GM23338 (cell line): ENCODE measurements at regions not wholly inside any gene's neighbourhood (a gene's known extent, or its start where the extent isn't known, plus 50 kb on each side); places are given as distances from the start of the nearest gene placed in this dataset.

ENCODE experiments used
- ATAC-seq: fragments of 200-7000 bp; cut with Tn5 transposase; 3 replicates; pipeline ENCODE4 v1.9.1; 2020
- DNase-seq: peaks from one replicate; pipeline ENCODE4 v3.0.0-alpha.2; 2015; ENCODE audit warnings: low spot score
- H2AFZ ChIP-seq: fragments of 200-600 bp; sonication (generic); 2 replicates; pipeline ENCODE4 v1.8.0; 2016; ENCODE audit warnings: antibody characterized with exemption, mild to moderate bottlenecking, moderate library complexity
- H3F3A ChIP-seq: fragments of 200-600 bp; sonication (generic); replicated peaks from 2 replicates; pipeline ENCODE4 v1.8.0; 2017; ENCODE audit warnings: antibody characterized with exemption, mixed run types, low read depth
- H3K27ac ChIP-seq: fragments of 200-600 bp; sonication (generic); 2 replicates; pipeline ENCODE4 v1.6.1; 2016; ENCODE audit warnings: low read depth
- H3K27me3 ChIP-seq: fragments of 200-600 bp; sonication (generic); 2 replicates; pipeline ENCODE4 v1.8.0; 2016; ENCODE audit warnings: mild to moderate bottlenecking, mixed run types, moderate library complexity; ENCODE audit not compliant: insufficient read depth
- H3K36me3 ChIP-seq: fragments of 200-600 bp; sonication (generic); 2 replicates; pipeline ENCODE4 v1.8.0; 2016; ENCODE audit warnings: mild to moderate bottlenecking; ENCODE audit not compliant: insufficient read depth
- H3K4me1 ChIP-seq: fragments of 200-600 bp; sonication (generic); 2 replicates; pipeline ENCODE4 v1.8.0; 2016; ENCODE audit warnings: mild to moderate bottlenecking, moderate library complexity; ENCODE audit not compliant: insufficient read depth
- H3K4me2 ChIP-seq: fragments of 200-600 bp; sonication (generic); 2 replicates; pipeline ENCODE4 v1.7.1; 2017; ENCODE audit warnings: mixed run types
- H3K4me3 ChIP-seq: fragments of 200-600 bp; sonication (generic); 2 replicates; pipeline ENCODE4 v1.6.1; 2016; ENCODE audit warnings: mixed run types
- H3K79me2 ChIP-seq: fragments of 200-600 bp; sonication (generic); replicated peaks from 2 replicates; pipeline ENCODE4 v1.8.0; 2017; ENCODE audit warnings: mild to moderate bottlenecking; ENCODE audit not compliant: insufficient read depth
- H3K9me2 ChIP-seq: fragments of 200-600 bp; sonication (generic); 2 replicates; pipeline ENCODE4 v1.8.0; 2017; ENCODE audit not compliant: insufficient read depth
- H4K20me1 ChIP-seq: fragments of 200-600 bp; sonication (generic); replicated peaks from 2 replicates; pipeline ENCODE4 v1.8.0; 2017; ENCODE audit warnings: mild to moderate bottlenecking; ENCODE audit not compliant: insufficient read depth
- H3K27ac Mint-ChIP-seq: 2 replicates; pipeline ENCODE4 v1.8.0; 2020; ENCODE audit warnings: inconsistent platforms, mild to moderate bottlenecking, moderate library complexity, mixed read lengths
- H3K27me3 Mint-ChIP-seq: 3 replicates; pipeline ENCODE4 v1.8.0; 2022; ENCODE audit warnings: low read depth, mild to moderate bottlenecking, moderate library complexity, mixed read lengths, inconsistent platforms; ENCODE audit not compliant: insufficient read depth, poor library complexity
- H3K36me3 Mint-ChIP-seq: 3 replicates; pipeline ENCODE4 v1.8.0; 2021; ENCODE audit warnings: low read depth, mild to moderate bottlenecking, inconsistent platforms, moderate library complexity, mixed read lengths
- H3K4me1 Mint-ChIP-seq: 3 replicates; pipeline ENCODE4 v1.8.0; 2020; ENCODE audit warnings: mild to moderate bottlenecking, inconsistent platforms, mixed read lengths
- H3K4me3 Mint-ChIP-seq: 3 replicates; pipeline ENCODE4 v1.8.0; 2021; ENCODE audit warnings: moderate library complexity, mild to moderate bottlenecking, inconsistent platforms, mixed read lengths
- H3K9me3 Mint-ChIP-seq: 3 replicates; pipeline ENCODE4 v1.8.0; 2020; ENCODE audit warnings: moderate library complexity, mild to moderate bottlenecking, inconsistent platforms, mixed read lengths
- CREB1 ChIP-seq: fragments of 250-450 bp; sonication (Bioruptor Pico); IDR thresholded peaks from 2 replicates; pipeline ENCODE4 v1.5.0; 2020; ENCODE audit warnings: low read depth, mild to moderate bottlenecking, moderate library complexity
- CTCF ChIP-seq, 2 experiments: fragments of 200-600 bp in 1 of 2; sonication (generic) in 1 of 2; conservative IDR thresholded peaks; 2 replicates each; pipeline versions ENCODE4 v1.5.1 to v1.6.1; 2016 to 2017; ENCODE audit warnings: antibody characterized with exemption in 2 of 2, low read depth in 2 of 2, mild to moderate bottlenecking in 2 of 2, moderate library complexity in 1 of 2
- EZH2 ChIP-seq: fragments of 200-600 bp; sonication (generic); IDR thresholded peaks from one replicate; pipeline ENCODE4 v1.8.0; 2017; ENCODE audit warnings: antibody characterized with exemption, mild to moderate bottlenecking, low read depth; ENCODE audit not compliant: unreplicated experiment
- EZH2phosphoT487 ChIP-seq: fragments of 200-600 bp; sonication (generic); IDR thresholded peaks from one replicate; pipeline ENCODE4 v1.8.1; 2018; ENCODE audit warnings: antibody characterized with exemption; ENCODE audit not compliant: unreplicated experiment
- JUNB ChIP-seq: IDR thresholded peaks from one replicate; pipeline ENCODE4 v1.6.1; 2016; ENCODE audit warnings: antibody characterized with exemption; ENCODE audit not compliant: unreplicated experiment
- NANOG ChIP-seq: IDR thresholded peaks from 2 replicates; pipeline ENCODE4 v1.6.1; 2016; ENCODE audit warnings: antibody characterized with exemption, borderline replicate concordance
- POLR2AphosphoS5 ChIP-seq: IDR thresholded peaks from 2 replicates; pipeline ENCODE4 v1.6.1; 2016; ENCODE audit warnings: antibody characterized with exemption, low read depth
- STAT1 ChIP-seq: IDR thresholded peaks from one replicate; pipeline ENCODE4 v1.6.1; 2016; ENCODE audit warnings: antibody characterized with exemption; ENCODE audit not compliant: unreplicated experiment
- ZNF114 ChIP-seq: fragments of 250-450 bp; sonication (Bioruptor Pico); IDR thresholded peaks from 2 replicates; pipeline ENCODE4 v1.5.0; 2020; ENCODE audit warnings: mild to moderate bottlenecking, moderate library complexity
- ZNF331 ChIP-seq: fragments of 250-450 bp; sonication (Bioruptor Pico); IDR thresholded peaks from 2 replicates; pipeline ENCODE4 v1.5.0; 2020; ENCODE audit warnings: low read depth, mild to moderate bottlenecking, moderate library complexity
- TF ChIP-seq, protein P1 (sequence below): IDR thresholded peaks from 2 replicates; pipeline ENCODE4 v1.6.1; 2016; ENCODE audit warnings: antibody characterized with exemption
- TF ChIP-seq, protein P2 (sequence below): fragments of 250-450 bp; sonication (Bioruptor Pico); IDR thresholded peaks from 2 replicates; pipeline ENCODE4 v1.5.0; 2020; ENCODE audit warnings: mild to moderate bottlenecking, moderate library complexity
- TF ChIP-seq, protein P3 (sequence below): IDR thresholded peaks from one replicate; pipeline ENCODE4 v1.6.1; 2018; ENCODE audit warnings: antibody characterized with exemption; ENCODE audit not compliant: unreplicated experiment

GRCh38 chr1:106447466-106447865 is 609.0 kb upstream of the PRMT6 start (continued):
- TF ChIP-seq, protein P1, sequence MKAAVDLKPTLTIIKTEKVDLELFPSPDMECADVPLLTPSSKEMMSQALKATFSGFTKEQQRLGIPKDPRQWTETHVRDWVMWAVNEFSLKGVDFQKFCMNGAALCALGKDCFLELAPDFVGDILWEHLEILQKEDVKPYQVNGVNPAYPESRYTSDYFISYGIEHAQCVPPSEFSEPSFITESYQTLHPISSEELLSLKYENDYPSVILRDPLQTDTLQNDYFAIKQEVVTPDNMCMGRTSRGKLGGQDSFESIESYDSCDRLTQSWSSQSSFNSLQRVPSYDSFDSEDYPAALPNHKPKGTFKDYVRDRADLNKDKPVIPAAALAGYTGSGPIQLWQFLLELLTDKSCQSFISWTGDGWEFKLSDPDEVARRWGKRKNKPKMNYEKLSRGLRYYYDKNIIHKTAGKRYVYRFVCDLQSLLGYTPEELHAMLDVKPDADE: no peak

DNA sequence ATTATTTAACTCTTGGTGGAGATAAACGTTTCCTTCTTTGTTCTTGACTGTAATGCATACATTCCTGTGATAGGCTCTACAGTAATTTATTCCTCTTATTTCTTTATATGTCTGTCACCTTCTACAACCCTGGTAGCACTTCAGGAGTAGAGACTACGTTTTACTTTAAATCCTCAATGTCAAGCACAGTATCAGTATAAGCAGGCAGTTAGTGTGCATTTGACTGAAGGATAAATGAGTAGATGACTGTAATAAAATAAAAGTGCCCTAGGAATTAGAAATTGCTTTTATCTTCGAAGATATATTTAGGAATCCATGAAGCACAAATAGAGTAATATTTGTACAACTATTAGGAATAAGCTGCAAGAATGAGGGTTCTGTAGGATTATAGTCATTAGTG is 599.6 kb upstream of the PRMT6 start:
- no peak overlapping the region for H3K4me3 ChIP-seq
- H4K20me1 ChIP-seq: no peaks in the 10 kb centered on the region
- ATAC-seq (no peak), DNase-seq (no peak)
- no peaks in the 10 kb centered on the region for H3K79me2 ChIP-seq
- no peaks in the 10 kb centered on the region for H3K27me3 ChIP-seq
- no peaks in the 10 kb centered on the region for H3K4me1 ChIP-seq
- H3K9me2 ChIP-seq: no peaks in the 10 kb centered on the region
- H3K27ac ChIP-seq: no peak overlapping the region
- H3F3A ChIP-seq: no peaks in the 10 kb centered on the region
- Mint-ChIP-seq H3K27me3 (no peaks in the 10 kb centered on the region), H3K27ac (no peak overlapping the region), H3K4me3 (no peak overlapping the region), H3K36me3 (no peaks in the 10 kb centered on the region), H3K4me1 (no peaks in the 10 kb centered on the region), H3K9me3 (no peaks in the 10 kb centered on the region)
- no peaks in the 10 kb centered on the region for H3K36me3 ChIP-seq
- H2AFZ ChIP-seq: no peak overlapping the region
- H3K4me2 ChIP-seq: no peak overlapping the region
- TF ChIP-seq POLR2AphosphoS5 (no peak), ZNF331 (CRISPR knock-in tag) (no peak), STAT1 (no peak), CREB1 (CRISPR knock-in tag) (no peak), ZNF114 (no peak), EZH2phosphoT487 (no peak), JUNB (no peak), EZH2 (no peak), CTCF (conservative IDR thresholded peaks at IDR 0.05; ENCODE audit: low read depth in 2 of 2) (no peak), NANOG (no peak)
- TF ChIP-seq, protein P2, sequence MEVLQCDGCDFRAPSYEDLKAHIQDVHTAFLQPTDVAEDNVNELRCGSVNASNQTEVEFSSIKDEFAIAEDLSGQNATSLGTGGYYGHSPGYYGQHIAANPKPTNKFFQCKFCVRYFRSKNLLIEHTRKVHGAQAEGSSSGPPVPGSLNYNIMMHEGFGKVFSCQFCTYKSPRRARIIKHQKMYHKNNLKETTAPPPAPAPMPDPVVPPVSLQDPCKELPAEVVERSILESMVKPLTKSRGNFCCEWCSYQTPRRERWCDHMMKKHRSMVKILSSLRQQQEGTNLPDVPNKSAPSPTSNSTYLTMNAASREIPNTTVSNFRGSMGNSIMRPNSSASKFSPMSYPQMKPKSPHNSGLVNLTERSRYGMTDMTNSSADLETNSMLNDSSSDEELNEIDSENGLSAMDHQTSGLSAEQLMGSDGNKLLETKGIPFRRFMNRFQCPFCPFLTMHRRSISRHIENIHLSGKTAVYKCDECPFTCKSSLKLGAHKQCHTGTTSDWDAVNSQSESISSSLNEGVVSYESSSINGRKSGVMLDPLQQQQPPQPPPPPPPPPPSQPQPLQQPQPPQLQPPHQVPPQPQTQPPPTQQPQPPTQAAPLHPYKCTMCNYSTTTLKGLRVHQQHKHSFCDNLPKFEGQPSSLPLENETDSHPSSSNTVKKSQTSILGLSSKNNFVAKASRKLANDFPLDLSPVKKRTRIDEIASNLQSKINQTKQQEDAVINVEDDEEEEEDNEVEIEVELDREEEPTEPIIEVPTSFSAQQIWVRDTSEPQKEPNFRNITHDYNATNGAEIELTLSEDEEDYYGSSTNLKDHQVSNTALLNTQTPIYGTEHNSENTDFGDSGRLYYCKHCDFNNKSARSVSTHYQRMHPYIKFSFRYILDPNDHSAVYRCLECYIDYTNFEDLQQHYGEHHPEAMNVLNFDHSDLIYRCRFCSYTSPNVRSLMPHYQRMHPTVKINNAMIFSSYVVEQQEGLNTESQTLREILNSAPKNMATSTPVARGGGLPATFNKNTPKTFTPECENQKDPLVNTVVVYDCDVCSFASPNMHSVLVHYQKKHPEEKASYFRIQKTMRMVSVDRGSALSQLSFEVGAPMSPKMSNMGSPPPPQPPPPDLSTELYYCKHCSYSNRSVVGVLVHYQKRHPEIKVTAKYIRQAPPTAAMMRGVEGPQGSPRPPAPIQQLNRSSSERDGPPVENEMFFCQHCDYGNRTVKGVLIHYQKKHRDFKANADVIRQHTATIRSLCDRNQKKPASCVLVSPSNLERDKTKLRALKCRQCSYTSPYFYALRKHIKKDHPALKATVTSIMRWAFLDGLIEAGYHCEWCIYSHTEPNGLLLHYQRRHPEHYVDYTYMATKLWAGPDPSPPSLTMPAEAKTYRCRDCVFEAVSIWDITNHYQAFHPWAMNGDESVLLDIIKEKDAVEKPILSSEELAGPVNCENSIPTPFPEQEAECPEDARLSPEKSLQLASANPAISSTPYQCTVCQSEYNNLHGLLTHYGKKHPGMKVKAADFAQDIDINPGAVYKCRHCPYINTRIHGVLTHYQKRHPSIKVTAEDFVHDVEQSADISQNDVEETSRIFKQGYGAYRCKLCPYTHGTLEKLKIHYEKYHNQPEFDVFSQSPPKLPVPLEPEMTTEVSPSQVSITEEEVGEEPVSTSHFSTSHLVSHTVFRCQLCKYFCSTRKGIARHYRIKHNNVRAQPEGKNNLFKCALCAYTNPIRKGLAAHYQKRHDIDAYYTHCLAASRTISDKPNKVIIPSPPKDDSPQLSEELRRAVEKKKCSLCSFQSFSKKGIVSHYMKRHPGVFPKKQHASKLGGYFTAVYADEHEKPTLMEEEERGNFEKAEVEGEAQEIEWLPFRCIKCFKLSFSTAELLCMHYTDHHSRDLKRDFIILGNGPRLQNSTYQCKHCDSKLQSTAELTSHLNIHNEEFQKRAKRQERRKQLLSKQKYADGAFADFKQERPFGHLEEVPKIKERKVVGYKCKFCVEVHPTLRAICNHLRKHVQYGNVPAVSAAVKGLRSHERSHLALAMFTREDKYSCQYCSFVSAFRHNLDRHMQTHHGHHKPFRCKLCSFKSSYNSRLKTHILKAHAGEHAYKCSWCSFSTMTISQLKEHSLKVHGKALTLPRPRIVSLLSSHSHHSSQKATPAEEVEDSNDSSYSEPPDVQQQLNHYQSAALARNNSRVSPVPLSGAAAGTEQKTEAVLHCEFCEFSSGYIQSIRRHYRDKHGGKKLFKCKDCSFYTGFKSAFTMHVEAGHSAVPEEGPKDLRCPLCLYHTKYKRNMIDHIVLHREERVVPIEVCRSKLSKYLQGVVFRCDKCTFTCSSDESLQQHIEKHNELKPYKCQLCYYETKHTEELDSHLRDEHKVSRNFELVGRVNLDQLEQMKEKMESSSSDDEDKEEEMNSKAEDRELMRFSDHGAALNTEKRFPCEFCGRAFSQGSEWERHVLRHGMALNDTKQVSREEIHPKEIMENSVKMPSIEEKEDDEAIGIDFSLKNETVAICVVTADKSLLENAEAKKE (CRISPR knock-in tag): no peak
- TF ChIP-seq, protein P3, sequence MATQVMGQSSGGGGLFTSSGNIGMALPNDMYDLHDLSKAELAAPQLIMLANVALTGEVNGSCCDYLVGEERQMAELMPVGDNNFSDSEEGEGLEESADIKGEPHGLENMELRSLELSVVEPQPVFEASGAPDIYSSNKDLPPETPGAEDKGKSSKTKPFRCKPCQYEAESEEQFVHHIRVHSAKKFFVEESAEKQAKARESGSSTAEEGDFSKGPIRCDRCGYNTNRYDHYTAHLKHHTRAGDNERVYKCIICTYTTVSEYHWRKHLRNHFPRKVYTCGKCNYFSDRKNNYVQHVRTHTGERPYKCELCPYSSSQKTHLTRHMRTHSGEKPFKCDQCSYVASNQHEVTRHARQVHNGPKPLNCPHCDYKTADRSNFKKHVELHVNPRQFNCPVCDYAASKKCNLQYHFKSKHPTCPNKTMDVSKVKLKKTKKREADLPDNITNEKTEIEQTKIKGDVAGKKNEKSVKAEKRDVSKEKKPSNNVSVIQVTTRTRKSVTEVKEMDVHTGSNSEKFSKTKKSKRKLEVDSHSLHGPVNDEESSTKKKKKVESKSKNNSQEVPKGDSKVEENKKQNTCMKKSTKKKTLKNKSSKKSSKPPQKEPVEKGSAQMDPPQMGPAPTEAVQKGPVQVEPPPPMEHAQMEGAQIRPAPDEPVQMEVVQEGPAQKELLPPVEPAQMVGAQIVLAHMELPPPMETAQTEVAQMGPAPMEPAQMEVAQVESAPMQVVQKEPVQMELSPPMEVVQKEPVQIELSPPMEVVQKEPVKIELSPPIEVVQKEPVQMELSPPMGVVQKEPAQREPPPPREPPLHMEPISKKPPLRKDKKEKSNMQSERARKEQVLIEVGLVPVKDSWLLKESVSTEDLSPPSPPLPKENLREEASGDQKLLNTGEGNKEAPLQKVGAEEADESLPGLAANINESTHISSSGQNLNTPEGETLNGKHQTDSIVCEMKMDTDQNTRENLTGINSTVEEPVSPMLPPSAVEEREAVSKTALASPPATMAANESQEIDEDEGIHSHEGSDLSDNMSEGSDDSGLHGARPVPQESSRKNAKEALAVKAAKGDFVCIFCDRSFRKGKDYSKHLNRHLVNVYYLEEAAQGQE: no peak
